GM12878 (cell line): ENCODE measurements at regions not wholly inside any gene's neighbourhood (a gene's known extent, or its start where the extent isn't known, plus 50 kb on each side); places are given as distances from the start of the nearest gene placed in this dataset.

Experiments
- BHLHE40 ChIP-seq, 2 experiments: fragments of 450-650 bp in 1 of 2; IDR thresholded peaks; 2 replicates each; pipeline ENCODE4 v1.6.1; 2011 to 2017; ENCODE audit warnings: low read depth in 2 of 2, borderline replicate concordance in 1 of 2, improper control_type of control experiment in 1 of 2, low read length in 1 of 2, mild to moderate bottlenecking in 1 of 2
- CBX5 ChIP-seq: sonication (generic); IDR thresholded peaks from 2 replicates; pipeline ENCODE4 v1.6.1; 2016; ENCODE audit warnings: low read depth, moderate library complexity, mild to moderate bottlenecking, inconsistent platforms
- POLR2A ChIP-seq: IDR thresholded peaks from 2 replicates; pipeline ENCODE4 v1.6.1; 2011; ENCODE audit warnings: low read depth, mild to moderate bottlenecking, low read length
- POLR2AphosphoS5 ChIP-seq: IDR thresholded peaks from 2 replicates; pipeline ENCODE4 v1.6.1; 2011; ENCODE audit warnings: mild to moderate bottlenecking, low read length, inconsistent platforms
- RBBP5 ChIP-seq: fragments of 200-600 bp; sonication (generic); conservative IDR thresholded peaks from 2 replicates; pipeline ENCODE4 v1.6.1; 2016
- SMAD1 ChIP-seq: fragments of 450-650 bp; IDR thresholded peaks from 2 replicates; pipeline ENCODE4 v1.6.1; 2018; ENCODE audit warnings: mild to moderate bottlenecking, low read depth; ENCODE audit not compliant: partially characterized antibody
- SPI1 ChIP-seq: IDR thresholded peaks from 2 replicates; pipeline ENCODE4 v1.6.1; 2011; ENCODE audit warnings: low read depth, mild to moderate bottlenecking, low read length, moderate library complexity, borderline replicate concordance; ENCODE audit not compliant: insufficient read depth
- ZNF217 ChIP-seq: fragments of 450-650 bp; IDR thresholded peaks from 2 replicates; pipeline ENCODE4 v1.6.1; 2017; ENCODE audit warnings: antibody characterized with exemption, mild to moderate bottlenecking
- TF ChIP-seq, protein P1 (sequence below): fragments of 450-650 bp; IDR thresholded peaks from 2 replicates; pipeline ENCODE4 v1.6.1; 2018; ENCODE audit warnings: borderline replicate concordance, mild to moderate bottlenecking; ENCODE audit not compliant: partially characterized antibody
- TF ChIP-seq, protein P2 (sequence below), 3 experiments: IDR thresholded peaks in 2 of 3; conservative IDR thresholded peaks in 1 of 3; 2 replicates each; pipeline ENCODE4 v1.5.1; 2011; ENCODE audit warnings: low read depth in 3 of 3, low read length in 3 of 3, mild to moderate bottlenecking in 3 of 3, control low read depth in 2 of 3, moderate library complexity in 2 of 3, inconsistent platforms in 1 of 3, mixed read lengths in 1 of 3; ENCODE audit not compliant: control insufficient read depth in 2 of 3, insufficient read depth in 1 of 3; ENCODE audit errors: extremely low read depth in 1 of 3
- TF ChIP-seq, protein P3 (sequence below): fragments of 450-650 bp; IDR thresholded peaks from 2 replicates; pipeline ENCODE4 v1.6.1; 2017; ENCODE audit warnings: mild to moderate bottlenecking
- TF ChIP-seq, protein P4 (sequence below): IDR thresholded peaks from 2 replicates; pipeline ENCODE4 v1.6.1; 2011; ENCODE audit warnings: low read depth, low read length, improper control_type of control experiment, borderline replicate concordance
- TF ChIP-seq, protein P5 (sequence below): IDR thresholded peaks from 2 replicates; pipeline ENCODE4 v1.6.1; 2012; ENCODE audit warnings: low read depth, low read length, improper control_type of control experiment
- TF ChIP-seq, protein P6 (sequence below): IDR thresholded peaks from 2 replicates; pipeline ENCODE4 v1.6.1; 2012; ENCODE audit warnings: low read depth, low read length, improper control_type of control experiment

DNA sequence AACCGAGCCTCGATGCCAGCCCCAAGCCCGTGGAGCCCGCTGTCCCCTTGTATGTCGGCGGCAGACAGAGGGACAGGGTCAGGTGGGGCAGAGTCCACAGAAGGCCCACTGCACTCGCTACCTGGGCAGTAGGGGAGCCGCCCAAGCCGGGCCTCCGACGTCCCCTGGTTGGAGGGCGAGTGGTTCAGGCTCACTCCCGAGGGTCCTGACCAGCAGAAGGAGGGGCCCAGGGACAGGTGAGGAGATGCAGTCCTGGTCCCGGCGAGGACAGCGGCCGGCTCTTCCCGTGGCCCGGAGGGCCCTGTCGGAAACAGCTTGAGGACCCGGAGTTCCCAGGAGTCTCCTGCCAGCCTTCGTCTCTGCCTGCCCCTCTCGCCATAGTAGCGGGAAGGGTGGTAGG, 216.7 kb upstream of the SFSWAP start:
- TF ChIP-seq POLR2AphosphoS5 = no peak
- TF ChIP-seq CBX5 = no peak
- TF ChIP-seq SPI1 = no peak
- TF ChIP-seq, protein P1, sequence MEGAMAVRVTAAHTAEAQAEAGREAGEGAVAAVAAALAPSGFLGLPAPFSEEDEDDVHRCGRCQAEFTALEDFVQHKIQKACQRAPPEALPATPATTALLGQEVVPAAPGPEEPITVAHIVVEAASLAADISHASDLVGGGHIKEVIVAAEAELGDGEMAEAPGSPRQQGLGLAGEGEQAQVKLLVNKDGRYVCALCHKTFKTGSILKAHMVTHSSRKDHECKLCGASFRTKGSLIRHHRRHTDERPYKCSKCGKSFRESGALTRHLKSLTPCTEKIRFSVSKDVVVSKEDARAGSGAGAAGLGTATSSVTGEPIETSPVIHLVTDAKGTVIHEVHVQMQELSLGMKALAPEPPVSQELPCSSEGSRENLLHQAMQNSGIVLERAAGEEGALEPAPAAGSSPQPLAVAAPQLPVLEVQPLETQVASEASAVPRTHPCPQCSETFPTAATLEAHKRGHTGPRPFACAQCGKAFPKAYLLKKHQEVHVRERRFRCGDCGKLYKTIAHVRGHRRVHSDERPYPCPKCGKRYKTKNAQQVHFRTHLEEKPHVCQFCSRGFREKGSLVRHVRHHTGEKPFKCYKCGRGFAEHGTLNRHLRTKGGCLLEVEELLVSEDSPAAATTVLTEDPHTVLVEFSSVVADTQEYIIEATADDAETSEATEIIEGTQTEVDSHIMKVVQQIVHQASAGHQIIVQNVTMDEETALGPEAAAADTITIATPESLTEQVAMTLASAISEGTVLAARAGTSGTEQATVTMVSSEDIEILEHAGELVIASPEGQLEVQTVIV = no peak
- TF ChIP-seq, protein P2, sequence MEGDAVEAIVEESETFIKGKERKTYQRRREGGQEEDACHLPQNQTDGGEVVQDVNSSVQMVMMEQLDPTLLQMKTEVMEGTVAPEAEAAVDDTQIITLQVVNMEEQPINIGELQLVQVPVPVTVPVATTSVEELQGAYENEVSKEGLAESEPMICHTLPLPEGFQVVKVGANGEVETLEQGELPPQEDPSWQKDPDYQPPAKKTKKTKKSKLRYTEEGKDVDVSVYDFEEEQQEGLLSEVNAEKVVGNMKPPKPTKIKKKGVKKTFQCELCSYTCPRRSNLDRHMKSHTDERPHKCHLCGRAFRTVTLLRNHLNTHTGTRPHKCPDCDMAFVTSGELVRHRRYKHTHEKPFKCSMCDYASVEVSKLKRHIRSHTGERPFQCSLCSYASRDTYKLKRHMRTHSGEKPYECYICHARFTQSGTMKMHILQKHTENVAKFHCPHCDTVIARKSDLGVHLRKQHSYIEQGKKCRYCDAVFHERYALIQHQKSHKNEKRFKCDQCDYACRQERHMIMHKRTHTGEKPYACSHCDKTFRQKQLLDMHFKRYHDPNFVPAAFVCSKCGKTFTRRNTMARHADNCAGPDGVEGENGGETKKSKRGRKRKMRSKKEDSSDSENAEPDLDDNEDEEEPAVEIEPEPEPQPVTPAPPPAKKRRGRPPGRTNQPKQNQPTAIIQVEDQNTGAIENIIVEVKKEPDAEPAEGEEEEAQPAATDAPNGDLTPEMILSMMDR (IDR thresholded peaks at IDR 0.05 in 2 of 3, conservative IDR thresholded peaks at IDR 0.05 in 1 of 3; ENCODE audit: control insufficient read depth in 2 of 3, extremely low read depth in 1 of 3, insufficient read depth in 1 of 3, low read depth in 3 of 3, low read length in 3 of 3) = no peak
- TF ChIP-seq, protein P3, sequence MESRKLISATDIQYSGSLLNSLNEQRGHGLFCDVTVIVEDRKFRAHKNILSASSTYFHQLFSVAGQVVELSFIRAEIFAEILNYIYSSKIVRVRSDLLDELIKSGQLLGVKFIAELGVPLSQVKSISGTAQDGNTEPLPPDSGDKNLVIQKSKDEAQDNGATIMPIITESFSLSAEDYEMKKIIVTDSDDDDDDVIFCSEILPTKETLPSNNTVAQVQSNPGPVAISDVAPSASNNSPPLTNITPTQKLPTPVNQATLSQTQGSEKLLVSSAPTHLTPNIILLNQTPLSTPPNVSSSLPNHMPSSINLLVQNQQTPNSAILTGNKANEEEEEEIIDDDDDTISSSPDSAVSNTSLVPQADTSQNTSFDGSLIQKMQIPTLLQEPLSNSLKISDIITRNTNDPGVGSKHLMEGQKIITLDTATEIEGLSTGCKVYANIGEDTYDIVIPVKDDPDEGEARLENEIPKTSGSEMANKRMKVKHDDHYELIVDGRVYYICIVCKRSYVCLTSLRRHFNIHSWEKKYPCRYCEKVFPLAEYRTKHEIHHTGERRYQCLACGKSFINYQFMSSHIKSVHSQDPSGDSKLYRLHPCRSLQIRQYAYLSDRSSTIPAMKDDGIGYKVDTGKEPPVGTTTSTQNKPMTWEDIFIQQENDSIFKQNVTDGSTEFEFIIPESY = no peak
- TF ChIP-seq, protein P4, sequence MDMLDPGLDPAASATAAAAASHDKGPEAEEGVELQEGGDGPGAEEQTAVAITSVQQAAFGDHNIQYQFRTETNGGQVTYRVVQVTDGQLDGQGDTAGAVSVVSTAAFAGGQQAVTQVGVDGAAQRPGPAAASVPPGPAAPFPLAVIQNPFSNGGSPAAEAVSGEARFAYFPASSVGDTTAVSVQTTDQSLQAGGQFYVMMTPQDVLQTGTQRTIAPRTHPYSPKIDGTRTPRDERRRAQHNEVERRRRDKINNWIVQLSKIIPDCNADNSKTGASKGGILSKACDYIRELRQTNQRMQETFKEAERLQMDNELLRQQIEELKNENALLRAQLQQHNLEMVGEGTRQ = no peak
- no peak for TF ChIP-seq BHLHE40 (IDR thresholded peaks at IDR 0.05; ENCODE audit: borderline replicate concordance in 1 of 2, low read depth in 2 of 2, low read length in 1 of 2)
- TF ChIP-seq ZNF217 = no peak
- no peak for TF ChIP-seq SMAD1
- no peak for TF ChIP-seq POLR2A
- TF ChIP-seq, protein P5, sequence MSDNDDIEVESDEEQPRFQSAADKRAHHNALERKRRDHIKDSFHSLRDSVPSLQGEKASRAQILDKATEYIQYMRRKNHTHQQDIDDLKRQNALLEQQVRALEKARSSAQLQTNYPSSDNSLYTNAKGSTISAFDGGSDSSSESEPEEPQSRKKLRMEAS = no peak
- TF ChIP-seq RBBP5 = no peak
- TF ChIP-seq, protein P6, sequence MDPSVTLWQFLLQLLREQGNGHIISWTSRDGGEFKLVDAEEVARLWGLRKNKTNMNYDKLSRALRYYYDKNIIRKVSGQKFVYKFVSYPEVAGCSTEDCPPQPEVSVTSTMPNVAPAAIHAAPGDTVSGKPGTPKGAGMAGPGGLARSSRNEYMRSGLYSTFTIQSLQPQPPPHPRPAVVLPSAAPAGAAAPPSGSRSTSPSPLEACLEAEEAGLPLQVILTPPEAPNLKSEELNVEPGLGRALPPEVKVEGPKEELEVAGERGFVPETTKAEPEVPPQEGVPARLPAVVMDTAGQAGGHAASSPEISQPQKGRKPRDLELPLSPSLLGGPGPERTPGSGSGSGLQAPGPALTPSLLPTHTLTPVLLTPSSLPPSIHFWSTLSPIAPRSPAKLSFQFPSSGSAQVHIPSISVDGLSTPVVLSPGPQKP = no peak
